Naive B cell (primary cell): ENCODE measurements at regions not wholly inside any gene's neighbourhood (a gene's known extent, or its start where the extent isn't known, plus 50 kb on each side); places are given as distances from the start of the nearest gene placed in this dataset.

ENCODE experiments used
- ATAC-seq, 2 donors: fragments of 150-1000 bp; cut with Tn5 transposase; 2 replicates each; pipeline ENCODE4 v1.10.0; 2021; ENCODE audit warnings: low read depth in 2 of 2, mild to moderate bottlenecking in 2 of 2, moderate library complexity in 2 of 2
- DNase-seq: peaks from one replicate; pipeline ENCODE4 v3.0.0; 2022
- H3K27ac Mint-ChIP-seq, 6 donors: one replicate each; pipeline ENCODE4 v1.8.0; 2020 to 2022; ENCODE audit warnings: mild to moderate bottlenecking in 6 of 6, mixed read lengths in 6 of 6, moderate library complexity in 5 of 6, inconsistent platforms in 2 of 6
- H3K27me3 Mint-ChIP-seq, 3 donors: one replicate each; pipeline ENCODE4 v1.8.0; 2021 to 2022; ENCODE audit warnings: mixed read lengths in 3 of 3, mild to moderate bottlenecking in 1 of 3
- H3K36me3 Mint-ChIP-seq, 2 donors: one replicate each; pipeline ENCODE4 v1.8.0; 2020 to 2022; ENCODE audit warnings: mixed read lengths in 2 of 2, inconsistent platforms in 1 of 2, mild to moderate bottlenecking in 1 of 2
- H3K4me1 Mint-ChIP-seq, 3 donors: one replicate each; pipeline ENCODE4 v1.8.0; 2020 to 2022; ENCODE audit warnings: mixed read lengths in 3 of 3, inconsistent platforms in 1 of 3, mild to moderate bottlenecking in 1 of 3, moderate library complexity in 1 of 3
- H3K4me3 Mint-ChIP-seq, 8 donors: one replicate each; pipeline ENCODE4 v1.8.0; 2020 to 2022; ENCODE audit warnings: mild to moderate bottlenecking in 8 of 8, mixed read lengths in 8 of 8, moderate library complexity in 8 of 8, inconsistent platforms in 2 of 8
- H3K9me3 Mint-ChIP-seq, 7 donors: one replicate each; pipeline ENCODE4 v1.8.0; 2020 to 2022; ENCODE audit warnings: mixed read lengths in 7 of 7, mild to moderate bottlenecking in 5 of 7, inconsistent platforms in 2 of 7, moderate library complexity in 1 of 7

DNA sequence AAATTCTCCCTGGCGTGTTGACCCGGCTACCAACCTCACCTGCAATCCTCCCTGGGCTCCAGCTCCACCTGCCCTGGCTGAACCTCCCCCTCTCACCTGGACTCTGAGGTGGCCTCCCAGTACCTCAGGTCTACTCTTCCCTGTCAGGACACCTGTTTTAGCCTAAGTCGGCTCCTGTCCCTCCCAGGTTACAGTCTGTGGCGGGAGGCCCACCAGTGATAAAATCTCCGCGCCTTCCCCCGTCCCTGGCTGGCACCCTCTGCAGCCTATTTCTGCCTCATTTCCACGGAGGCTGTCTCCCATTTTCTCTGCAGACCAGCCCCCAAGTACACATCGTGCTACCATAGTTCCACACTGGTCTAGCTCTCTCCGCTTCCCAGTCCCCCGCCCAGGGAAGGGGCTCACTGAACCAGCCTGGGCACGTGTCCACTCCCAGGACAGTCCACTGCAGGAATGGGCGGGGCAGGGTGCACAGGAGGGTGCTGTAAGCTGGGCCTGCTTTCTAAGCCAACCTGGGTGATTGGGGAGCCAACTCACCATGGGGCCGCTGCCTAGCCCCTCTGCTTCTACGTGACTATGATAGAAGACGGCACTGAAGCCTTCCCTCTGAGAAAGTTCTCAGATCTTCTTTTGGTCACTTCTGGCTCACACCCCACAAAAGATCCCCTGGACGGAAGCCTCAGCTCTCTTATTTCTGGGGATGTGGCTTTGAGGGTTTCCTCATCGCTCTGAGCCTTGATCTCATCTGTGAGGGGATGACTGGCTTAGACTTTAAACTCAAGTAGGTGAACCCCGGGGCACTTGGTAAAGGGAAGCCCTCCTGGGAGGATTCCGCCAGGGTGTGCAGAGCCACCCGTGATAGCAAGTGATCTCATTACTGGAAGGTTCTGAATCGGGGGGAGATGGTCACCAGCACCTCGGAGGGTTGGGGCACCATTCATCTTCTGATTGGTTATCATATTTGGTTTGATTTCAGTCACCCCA is 96.6 kb downstream of the NSMCE3 start:
- Mint-ChIP-seq H3K4me1 (peaks cover 0 to 4% (median 0%) of the 10 kb centered on the region in 3 donors), H3K27me3 (peaks cover 10 to 19% (median 18%) of the 10 kb centered on the region in 3 donors), H3K4me3 (no peak overlapping the region), H3K27ac (no peak overlapping the region), H3K9me3 (peaks cover 0 to 7% (median 0%) of the 10 kb centered on the region in 7 donors), H3K36me3 (no peaks in the 10 kb centered on the region)
- ATAC-seq = no peak
- no peak for DNase-seq

DNA sequence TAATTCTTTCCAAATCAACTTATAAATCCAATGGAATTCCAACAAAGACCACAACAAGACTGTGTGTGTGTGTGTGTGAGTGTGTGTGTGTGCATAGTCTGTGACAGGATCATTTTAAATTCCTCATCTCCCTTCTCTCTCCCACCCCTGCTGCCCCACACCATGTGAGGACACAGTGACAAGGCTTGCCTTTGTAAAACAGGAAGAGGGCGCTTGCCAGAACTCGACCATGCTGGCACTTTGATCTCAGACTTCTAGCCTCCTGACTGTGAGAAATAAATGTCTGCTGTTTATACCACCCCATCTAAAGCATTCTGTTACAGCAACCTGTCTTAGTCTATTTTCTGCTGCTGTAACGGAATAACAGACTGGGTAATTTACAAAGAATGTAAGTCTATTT is 99.1 kb downstream of the NSMCE3 start:
- H3K9me3 Mint-ChIP-seq = peaks cover 0 to 7% (median 2%) of the 10 kb centered on the region in 7 donors
- H3K4me3 Mint-ChIP-seq = no peak overlapping the region
- no peaks in the 10 kb centered on the region for H3K4me1 Mint-ChIP-seq
- no peak for DNase-seq
- no peak overlapping the region for H3K27ac Mint-ChIP-seq
- peaks cover 0 to 19% (median 5%) of the 10 kb centered on the region in 3 donors for H3K27me3 Mint-ChIP-seq
- no peaks in the 10 kb centered on the region for H3K36me3 Mint-ChIP-seq
- no peak for ATAC-seq
